Smooth muscle cell (in vitro differentiated cells): ENCODE measurements at regions not wholly inside any gene's neighbourhood (a gene's known extent, or its start where the extent isn't known, plus 50 kb on each side); places are given as distances from the start of the nearest gene placed in this dataset.

Source experiments
- DNase-seq: peaks from one replicate; lab custom pipeline; 2025; ENCODE audit not compliant: unreplicated experiment; lab: John Stamatoyannopoulos, UW
- H2AFZ ChIP-seq: fragments of 200-600 bp; sonication (generic); 2 replicates; pipeline ENCODE4 v1.6.0; 2016; ENCODE audit warnings: antibody characterized with exemption, low read depth, mild to moderate bottlenecking
- H3F3A ChIP-seq: fragments of 200-600 bp; sonication (generic); 2 replicates; pipeline ENCODE4 v1.6.0; 2017; ENCODE audit warnings: antibody characterized with exemption, low read depth
- H3K27ac ChIP-seq: fragments of 200-600 bp; sonication (generic); 2 replicates; pipeline ENCODE4 v1.5.1; 2016; ENCODE audit warnings: low read depth, mild to moderate bottlenecking
- H3K27me3 ChIP-seq: fragments of 200-600 bp; sonication (generic); 2 replicates; pipeline ENCODE4 v1.6.1; 2016; ENCODE audit warnings: low read depth, mild to moderate bottlenecking
- H3K36me3 ChIP-seq: fragments of 200-600 bp; sonication (generic); 2 replicates; pipeline ENCODE4 v1.5.1; 2016; ENCODE audit warnings: low read depth
- H3K4me1 ChIP-seq: fragments of 200-600 bp; sonication (generic); 2 replicates; pipeline ENCODE4 v1.5.1; 2016; ENCODE audit warnings: low read depth
- H3K4me2 ChIP-seq: fragments of 200-600 bp; sonication (generic); 2 replicates; pipeline ENCODE4 v1.6.0; 2016; ENCODE audit warnings: mild to moderate bottlenecking
- H3K4me3 ChIP-seq: fragments of 200-600 bp; sonication (generic); 2 replicates; pipeline ENCODE4 v1.5.1; 2016; ENCODE audit warnings: mild to moderate bottlenecking
- H3K79me2 ChIP-seq: fragments of 200-600 bp; sonication (generic); 2 replicates; pipeline ENCODE4 v1.6.0; 2016; ENCODE audit warnings: low read depth, mild to moderate bottlenecking
- H3K9ac ChIP-seq: fragments of 200-600 bp; sonication (generic); 2 replicates; pipeline ENCODE4 v1.6.0; 2016; ENCODE audit warnings: low read depth
- H3K9me3 ChIP-seq: fragments of 200-600 bp; sonication (generic); replicated peaks from 2 replicates; pipeline ENCODE4 v1.5.1; 2016; ENCODE audit warnings: low read depth
- H4K20me1 ChIP-seq: fragments of 200-600 bp; sonication (generic); 2 replicates; pipeline ENCODE4 v1.6.0; 2016; ENCODE audit warnings: low read depth
- CTCF ChIP-seq: fragments of 200-600 bp; sonication (generic); IDR thresholded peaks from 2 replicates; pipeline ENCODE4 v1.5.1; 2017; ENCODE audit warnings: borderline replicate concordance, mild to moderate bottlenecking, antibody characterized with exemption; ENCODE audit not compliant: insufficient read depth, poor library complexity, severe bottlenecking
- WGBS: methylation state at CpG from one replicate; pipeline ENCODE4 v1.1.7; 2016; ENCODE audit warnings: low lambda C conversion rate; 5-methylcytosine and 5-hydroxymethylcytosine counted together

- H3K4me3 ChIP-seq: no peak overlapping the region
- H3K27ac ChIP-seq: no peak overlapping the region
- no peak overlapping the region for H3K9ac ChIP-seq
- H3K4me2 ChIP-seq: no peak overlapping the region
- no peaks in the 10 kb centered on the region for H3K4me1 ChIP-seq
- no peaks in the 10 kb centered on the region for H4K20me1 ChIP-seq
- no peaks in the 10 kb centered on the region for H3K9me3 ChIP-seq
- no peak for TF ChIP-seq CTCF
- no peak overlapping the region for H2AFZ ChIP-seq
- no peaks in the 10 kb centered on the region for H3F3A ChIP-seq
- 91% methylated on average over 2 of the region's 2 CpGs for WGBS
- H3K36me3 ChIP-seq: no peaks in the 10 kb centered on the region
- no peaks in the 10 kb centered on the region for H3K27me3 ChIP-seq
- H3K79me2 ChIP-seq: no peaks in the 10 kb centered on the region
- no peak for DNase-seq
Measured at GRCh38 chr6:62819640-62820039, 391.6 kb upstream of the FKBP1C start.

- Histone ChIP-seq H3K27me3 (no peaks in the 10 kb centered on the region), H4K20me1 (no peaks in the 10 kb centered on the region), H3K4me1 (no peaks in the 10 kb centered on the region), H2AFZ (no peak overlapping the region), H3K9ac (no peak overlapping the region), H3K27ac (no peak overlapping the region), H3K36me3 (no peaks in the 10 kb centered on the region), H3F3A (no peaks in the 10 kb centered on the region), H3K79me2 (no peaks in the 10 kb centered on the region), H3K4me2 (no peak overlapping the region), H3K4me3 (no peak overlapping the region), H3K9me3 (no peaks in the 10 kb centered on the region)
- TF ChIP-seq CTCF: no peak
- 94% methylated on average over 1 of the region's 1 CpG for WGBS
- DNase-seq: no peak
Measured at GRCh38 chr6:62808565-62809293, 402.5 kb upstream of the FKBP1C start.

GRCh38 chr6:62805431-62805830, 405.8 kb upstream of the FKBP1C start:
- Histone ChIP-seq H3K4me2 (no peak overlapping the region), H3K27ac (no peak overlapping the region), H3K9me3 (no peaks in the 10 kb centered on the region), H3F3A (no peaks in the 10 kb centered on the region), H3K4me1 (no peaks in the 10 kb centered on the region), H4K20me1 (no peaks in the 10 kb centered on the region), H3K79me2 (no peaks in the 10 kb centered on the region), H3K9ac (no peak overlapping the region), H2AFZ (peak overlapping the region; percentile 22), H3K36me3 (no peaks in the 10 kb centered on the region), H3K4me3 (no peak overlapping the region), H3K27me3 (no peaks in the 10 kb centered on the region)
- WGBS: 34% methylated on average over 4 of the region's 4 CpGs
- no peak for DNase-seq
- no peak for TF ChIP-seq CTCF

GRCh38 chr6:62803094-62803493, 408.2 kb upstream of the FKBP1C start:
- Histone ChIP-seq H3K9me3 (no peaks in the 10 kb centered on the region), H3K4me1 (no peaks in the 10 kb centered on the region), H3K27me3 (no peaks in the 10 kb centered on the region), H3K4me2 (no peak overlapping the region), H4K20me1 (no peaks in the 10 kb centered on the region), H3F3A (no peaks in the 10 kb centered on the region), H3K9ac (no peak overlapping the region), H3K27ac (no peak overlapping the region), H3K4me3 (no peak overlapping the region), H3K79me2 (no peaks in the 10 kb centered on the region), H3K36me3 (no peaks in the 10 kb centered on the region), H2AFZ (no peak overlapping the region)
- 74% methylated on average over 7 of the region's 7 CpGs for WGBS
- no peak for DNase-seq
- TF ChIP-seq CTCF: no peak
